T1000 (cell line): ENCODE measurements at regions not wholly inside any gene's neighbourhood (a gene's known extent, or its start where the extent isn't known, plus 50 kb on each side); places are given as distances from the start of the nearest gene placed in this dataset.

Source experiments
- DNase-seq: peaks from one replicate; lab custom pipeline; 2025; ENCODE audit warnings: mixed read lengths; lab: John Stamatoyannopoulos, UW

- DNase-seq, result no peak
Measured at GRCh38 chr7:51680594-51681399, 364.2 kb upstream of the COBL start.

DNA sequence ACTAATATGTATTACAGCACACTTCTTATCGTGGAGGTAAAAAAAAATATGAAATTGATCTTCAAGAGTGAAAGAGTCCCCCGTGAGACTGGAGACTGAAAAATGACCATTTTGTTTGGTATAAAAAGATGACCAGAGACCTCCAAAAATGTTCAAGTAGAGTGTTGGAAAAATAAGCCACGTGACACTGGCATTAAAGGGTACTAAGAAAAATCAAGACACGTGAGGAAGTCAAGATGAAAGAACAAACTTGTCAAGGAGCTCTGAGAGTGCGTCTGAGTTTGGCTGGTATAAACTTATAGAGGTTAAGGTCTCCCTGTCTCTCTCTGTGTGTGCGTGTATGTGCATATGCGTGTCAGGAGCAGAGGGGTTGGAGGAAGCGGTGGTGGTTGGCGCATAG is 362.7 kb upstream of the COBL start:
- DNase-seq, result no peak

GRCh38 chr7:51666751-51667150 is 350.1 kb upstream of the COBL start:
- no peak for DNase-seq

GRCh38 chr7:51666266-51666665 is 349.7 kb upstream of the COBL start:
- no peak for DNase-seq

DNA sequence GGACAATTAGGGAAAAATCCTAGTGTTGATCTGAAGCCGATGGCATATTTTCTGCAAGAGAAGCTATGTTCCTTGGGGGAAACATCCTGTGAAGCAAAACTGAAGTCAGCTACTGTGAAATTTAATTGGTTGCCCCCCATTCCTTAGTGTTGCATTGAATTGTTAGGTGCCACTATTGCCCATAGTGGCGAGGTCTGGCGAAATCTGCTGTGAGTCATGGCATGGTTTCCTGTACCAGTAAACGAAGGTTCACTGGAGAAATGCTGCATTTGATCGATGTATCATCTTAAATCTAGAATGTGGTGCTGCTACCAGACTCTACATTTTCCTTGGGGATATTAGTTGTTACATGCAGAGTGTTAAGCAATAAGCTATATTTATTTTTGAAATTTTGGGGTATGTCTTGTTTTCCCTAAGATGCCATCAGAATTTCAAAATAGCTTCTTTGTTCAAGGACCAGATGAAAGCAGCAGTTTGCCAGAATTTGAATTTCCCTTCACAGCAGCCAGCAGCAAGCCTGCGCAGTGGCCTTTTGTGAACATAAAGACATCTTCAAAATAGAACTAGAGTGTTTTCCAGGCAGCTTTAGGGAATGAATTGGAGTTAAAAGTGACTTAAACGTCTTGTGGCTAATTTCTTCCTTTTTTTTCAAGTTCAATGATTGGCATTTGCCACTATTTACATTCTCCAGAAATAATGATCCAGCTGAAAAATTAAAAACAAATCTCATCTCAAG is 348.6 kb upstream of the COBL start:
- no peak for DNase-seq

DNA sequence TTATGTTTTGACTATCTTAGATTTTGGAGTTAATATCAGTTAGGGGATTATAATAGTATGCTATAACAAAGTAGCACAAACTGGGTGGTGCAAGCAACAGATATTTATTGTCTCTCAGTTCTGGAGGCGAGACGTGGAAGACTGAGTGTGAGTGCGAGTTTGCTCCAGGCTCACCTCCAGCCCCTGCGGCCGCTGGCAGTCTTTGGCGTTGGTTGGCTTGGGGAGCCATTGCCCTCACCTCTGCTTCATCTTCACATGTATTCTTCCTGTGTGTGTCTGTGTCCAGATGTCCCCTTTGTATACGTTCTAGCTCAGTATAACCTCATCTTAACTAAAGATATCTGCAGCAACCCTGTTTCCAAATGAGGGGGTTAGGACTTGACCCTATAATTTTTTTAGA is 343.9 kb upstream of the COBL start:
- no peak for DNase-seq

DNA sequence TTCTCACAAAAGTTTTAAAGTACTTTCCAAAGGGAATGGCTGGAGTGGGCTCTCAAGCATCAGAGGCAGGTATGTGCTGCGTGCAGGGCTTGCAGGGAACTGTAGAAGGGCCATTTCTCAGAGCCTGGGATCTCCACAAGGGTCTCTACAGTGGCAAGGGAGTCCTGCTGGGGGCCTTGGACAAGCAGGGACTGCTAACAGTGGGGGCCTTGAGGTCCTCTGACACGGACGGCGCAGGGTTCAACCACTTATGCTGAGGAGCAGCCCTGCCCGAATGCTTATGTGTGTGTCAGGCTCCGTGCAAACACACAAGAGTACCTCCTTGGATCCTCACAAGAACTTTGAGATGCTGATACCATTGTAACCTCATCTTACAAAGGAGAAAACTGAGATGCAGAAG is 342.1 kb upstream of the COBL start:
- DNase-seq, result no peak

DNA sequence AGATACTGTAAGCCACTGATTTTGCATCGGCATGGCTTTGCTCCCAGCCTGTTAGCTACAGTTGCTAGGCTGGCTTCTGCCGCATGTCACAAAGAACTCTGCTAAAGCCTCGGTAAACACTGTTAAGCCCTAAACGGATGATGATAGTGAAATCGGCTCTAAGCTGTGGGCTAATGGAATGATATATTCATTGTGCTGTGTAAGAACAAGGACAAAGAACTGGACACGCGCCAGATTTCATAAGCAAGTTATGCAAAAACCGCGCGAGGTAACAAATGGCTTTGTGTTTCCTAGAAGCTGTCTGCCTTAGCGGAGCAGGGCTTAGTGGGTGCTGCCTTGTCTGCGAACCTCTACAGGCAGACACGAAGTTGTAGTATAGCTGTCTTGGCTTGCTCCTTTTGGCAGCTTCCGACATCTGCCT is 331.3 kb upstream of the COBL start:
- no peak for DNase-seq

DNA sequence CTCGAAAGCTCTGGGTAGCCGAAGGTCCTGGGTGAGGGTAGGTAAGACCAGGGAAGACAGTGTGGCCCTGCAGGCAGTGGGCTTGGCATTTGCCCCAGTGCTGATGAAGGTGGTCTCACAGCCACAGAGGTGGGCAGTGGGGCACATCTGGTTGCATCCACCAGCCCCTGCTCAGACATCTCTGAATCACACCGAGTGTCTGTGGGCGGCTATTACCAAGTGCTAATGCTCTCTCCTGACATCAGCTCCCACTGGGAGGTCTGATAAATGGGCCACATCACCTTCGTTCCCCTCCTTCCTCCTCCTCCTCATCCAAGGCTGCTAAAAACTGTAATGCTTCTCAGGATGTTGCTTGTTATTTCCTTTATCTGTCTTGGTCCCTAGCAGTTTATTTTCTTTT is 330.9 kb upstream of the COBL start:
- no peak for DNase-seq

GRCh38 chr7:51645702-51646298 is 329.2 kb upstream of the COBL start:
- DNase-seq, result no peak

DNA sequence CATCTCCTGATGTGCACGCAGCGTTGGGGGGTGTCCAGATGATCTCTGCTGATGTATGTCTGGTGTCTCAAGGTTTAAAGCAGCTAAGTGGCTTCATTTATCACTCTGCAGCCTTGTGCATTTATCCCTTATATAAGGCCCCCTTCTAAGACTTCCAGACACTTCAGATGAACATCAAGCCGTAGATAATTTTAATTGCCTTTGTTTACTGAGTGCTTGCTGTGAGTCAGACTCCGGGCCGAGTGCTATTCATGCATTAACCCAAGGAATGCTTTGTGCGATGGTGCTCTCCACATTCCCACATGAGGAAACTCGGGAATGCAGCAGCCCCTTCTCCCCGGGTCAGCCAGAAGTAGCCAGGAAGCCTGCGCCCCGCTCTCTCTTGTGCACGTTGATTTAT is 328.6 kb upstream of the COBL start:
- DNase-seq, result no peak

GRCh38 chr7:51644216-51644615 is 327.6 kb upstream of the COBL start:
- no peak for DNase-seq

GRCh38 chr7:51640841-51641240 is 324.2 kb upstream of the COBL start:
- DNase-seq, result no peak

DNA sequence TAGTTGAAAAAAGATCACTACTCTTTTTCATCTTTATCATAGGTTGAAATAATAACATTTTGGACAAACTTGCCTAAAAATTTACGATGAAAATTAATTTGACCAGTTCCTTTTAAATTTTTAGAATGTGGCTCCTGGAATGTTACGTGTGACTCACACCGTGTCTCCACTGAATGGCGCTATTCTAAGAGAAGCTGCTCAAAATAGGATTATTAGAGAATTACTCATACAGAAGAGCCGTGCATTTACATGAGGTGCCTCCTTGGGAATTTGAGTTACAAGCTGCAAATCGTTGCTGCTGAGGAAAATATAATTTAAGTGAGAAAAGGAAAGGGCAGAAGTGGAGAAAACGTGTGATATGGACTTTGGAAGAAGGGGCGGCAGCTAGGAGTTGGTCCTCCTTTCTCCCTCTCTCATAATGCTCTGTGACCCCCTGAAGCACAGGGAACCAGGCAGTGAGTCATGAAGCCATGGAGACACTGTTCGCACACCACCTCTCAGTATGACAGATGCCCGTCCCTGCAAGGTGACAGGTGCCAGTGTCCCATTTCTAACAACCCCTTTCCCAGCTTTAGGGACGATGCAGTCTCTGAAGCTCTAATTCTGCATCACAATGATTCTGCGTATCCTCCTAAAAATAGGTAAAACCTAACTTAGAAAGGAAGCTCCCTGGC is 323.2 kb upstream of the COBL start:
- DNase-seq, result no peak

- no peak for DNase-seq
Measured at GRCh38 chr7:51636503-51636902, 319.9 kb upstream of the COBL start.

DNA sequence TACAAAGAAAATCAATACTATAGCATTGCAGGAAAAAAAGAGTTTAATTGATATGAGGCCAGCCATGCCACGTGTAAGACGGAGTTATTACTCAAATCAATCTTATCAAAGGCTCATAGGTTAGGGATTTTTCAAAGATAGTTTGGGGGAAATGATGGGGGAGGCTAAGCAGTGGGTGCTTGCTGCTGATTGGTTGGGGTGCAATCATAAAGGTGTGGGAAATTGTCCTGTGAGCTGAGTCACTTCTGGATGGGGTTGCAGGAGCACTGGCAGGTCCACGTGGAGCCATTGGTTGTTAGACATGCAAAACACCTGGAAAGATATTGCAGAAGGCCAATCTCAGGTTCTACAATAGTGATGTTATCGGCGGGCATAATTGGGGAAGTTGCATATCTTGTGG is 319.2 kb upstream of the COBL start:
- no peak for DNase-seq

- no peak for DNase-seq
Measured at GRCh38 chr7:51634538-51634937, 317.9 kb upstream of the COBL start.

DNA sequence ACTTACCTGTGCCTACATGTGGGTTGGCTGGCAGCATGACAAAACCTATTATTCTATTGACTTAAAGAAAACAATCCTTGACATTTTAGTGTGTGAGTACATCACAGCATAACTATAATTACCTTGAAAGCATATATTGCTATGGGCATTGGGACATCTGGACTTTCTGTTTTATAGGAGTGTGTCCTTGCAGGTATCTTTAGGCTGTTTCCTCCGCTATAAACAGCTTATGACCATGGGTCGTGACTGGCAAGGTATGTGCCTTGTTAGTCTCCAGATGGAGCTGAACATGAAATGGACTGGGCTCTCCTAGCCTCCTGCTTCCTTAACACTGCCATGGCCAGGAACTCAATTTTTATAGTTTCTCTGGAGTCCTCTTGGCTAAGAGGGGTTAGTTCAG is 317.4 kb upstream of the COBL start:
- no peak for DNase-seq

DNA sequence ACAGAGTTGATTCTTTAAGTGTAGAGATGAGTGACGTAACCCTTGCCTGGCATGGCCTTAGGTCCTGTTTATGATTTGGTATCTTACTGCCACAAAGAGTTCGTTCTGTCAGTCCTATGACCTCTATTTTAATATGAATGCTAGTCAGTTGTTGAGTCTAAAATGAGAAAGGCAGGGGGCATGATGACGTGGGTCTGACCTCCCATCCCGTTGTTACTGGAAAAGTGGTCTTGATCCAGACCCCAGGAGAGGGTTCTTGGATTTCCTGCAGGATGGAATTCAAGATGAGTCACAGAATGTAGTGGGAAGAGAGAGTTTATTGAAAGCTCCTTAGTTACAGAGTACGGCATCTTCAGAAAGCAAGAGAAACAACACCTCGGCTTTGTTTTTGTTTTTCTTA is 317.0 kb upstream of the COBL start:
- DNase-seq, result peak; percentile 44

- no peak for DNase-seq
Measured at GRCh38 chr7:51633006-51633405, 316.4 kb upstream of the COBL start.

- no peak for DNase-seq
Measured at GRCh38 chr7:51630933-51631332, 314.3 kb upstream of the COBL start.

DNA sequence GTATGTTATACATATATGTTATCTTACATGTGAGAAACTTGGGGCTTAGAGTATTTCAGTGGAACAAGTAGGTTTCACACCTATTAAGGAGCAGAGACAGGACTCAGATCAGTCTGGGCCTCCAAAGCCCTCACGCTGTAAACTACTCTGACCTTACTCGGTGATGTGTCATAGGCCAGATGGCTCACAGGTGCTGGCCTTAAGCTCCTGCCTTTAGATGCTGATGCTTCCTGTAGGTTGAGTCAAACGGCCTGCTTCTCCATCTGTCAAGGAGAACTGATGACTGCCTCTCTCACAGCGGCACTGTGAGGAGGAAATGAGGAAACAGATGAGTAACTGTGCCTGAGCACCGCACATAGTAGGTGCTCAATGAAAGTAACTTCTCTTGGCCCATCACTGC is 312.6 kb upstream of the COBL start:
- DNase-seq, result no peak

- DNase-seq, result no peak
Measured at GRCh38 chr7:51621956-51622355, 305.3 kb upstream of the COBL start.
